ENCODE measurements at regions not wholly inside any gene's neighbourhood (a gene's known extent, or its start where the extent isn't known, plus 50 kb on each side); places are given as distances from the start of the nearest gene placed in this dataset.

GRCh38 chr9:13616491-13617035 is 337.1 kb upstream of the MPDZ start:
- Mint-ChIP-seq H3K4me3 (no peak overlapping the region), H3K4me1 (ENCODE audit: unreplicated experiment) (peaks cover 16% of the 10 kb centered on the region), H3K36me3 (no peaks in the 10 kb centered on the region), H3K9me3 (no peaks in the 10 kb centered on the region), H3K27ac (no peak overlapping the region), H3K27me3 (no peaks in the 10 kb centered on the region)
- TF ChIP-seq CTCF (conservative IDR thresholded peaks at IDR 0.05), result no peak
- DNase-seq (ENCODE audit: extremely low spot score, unreplicated experiment), result no peak

GRCh38 chr9:13615660-13616490 is 336.4 kb upstream of the MPDZ start:
- H3K36me3 Mint-ChIP-seq, result no peaks in the 10 kb centered on the region
- DNase-seq (ENCODE audit: extremely low spot score, unreplicated experiment), result no peak
- H3K4me3 Mint-ChIP-seq, result no peak overlapping the region
- no peak overlapping the region for H3K27ac Mint-ChIP-seq
- H3K9me3 Mint-ChIP-seq, result no peaks in the 10 kb centered on the region
- TF ChIP-seq CTCF (conservative IDR thresholded peaks at IDR 0.05), result no peak
- no peaks in the 10 kb centered on the region for H3K27me3 Mint-ChIP-seq
- H3K4me1 Mint-ChIP-seq (ENCODE audit: unreplicated experiment), result peaks cover 16% of the 10 kb centered on the region

GRCh38 chr9:13614060-13614459 is 334.6 kb upstream of the MPDZ start:
- DNase-seq (ENCODE audit: extremely low spot score, unreplicated experiment), result no peak
- H3K4me1 Mint-ChIP-seq (ENCODE audit: unreplicated experiment), result peaks cover 4% of the 10 kb centered on the region
- no peaks in the 10 kb centered on the region for H3K36me3 Mint-ChIP-seq
- no peaks in the 10 kb centered on the region for H3K9me3 Mint-ChIP-seq
- H3K27me3 Mint-ChIP-seq, result no peaks in the 10 kb centered on the region
- H3K4me3 Mint-ChIP-seq, result no peak overlapping the region
- TF ChIP-seq CTCF (conservative IDR thresholded peaks at IDR 0.05), result no peak
- no peak overlapping the region for H3K27ac Mint-ChIP-seq

GRCh38 chr9:13613296-13613695 is 333.8 kb upstream of the MPDZ start:
- DNase-seq (ENCODE audit: extremely low spot score, unreplicated experiment), result no peak
- H3K27ac Mint-ChIP-seq, result no peak overlapping the region
- H3K4me3 Mint-ChIP-seq, result no peak overlapping the region
- TF ChIP-seq CTCF (conservative IDR thresholded peaks at IDR 0.05), result no peak
- no peaks in the 10 kb centered on the region for H3K27me3 Mint-ChIP-seq
- no peaks in the 10 kb centered on the region for H3K36me3 Mint-ChIP-seq
- H3K9me3 Mint-ChIP-seq, result no peaks in the 10 kb centered on the region
- H3K4me1 Mint-ChIP-seq (ENCODE audit: unreplicated experiment), result peaks cover 11% of the 10 kb centered on the region

- Mint-ChIP-seq H3K27ac (no peak overlapping the region), H3K36me3 (no peaks in the 10 kb centered on the region), H3K4me3 (peak overlapping the region; percentile 62), H3K9me3 (no peaks in the 10 kb centered on the region), H3K4me1 (ENCODE audit: unreplicated experiment) (peaks cover 37% of the 10 kb centered on the region), H3K27me3 (no peaks in the 10 kb centered on the region)
- TF ChIP-seq CTCF (conservative IDR thresholded peaks at IDR 0.05), result no peak
- no peak for DNase-seq (ENCODE audit: extremely low spot score, unreplicated experiment)
Measured at GRCh38 chr9:13608451-13608850, 329.0 kb upstream of the MPDZ start.
